Astrocyte (in vitro differentiated cells and primary cell): ENCODE measurements at regions not wholly inside any gene's neighbourhood (a gene's known extent, or its start where the extent isn't known, plus 50 kb on each side); places are given as distances from the start of the nearest gene placed in this dataset.

Source experiments
- EZH2 ChIP-seq: IDR thresholded peaks from 2 replicates; pipeline ENCODE4 v1.6.1; 2012; ENCODE audit warnings: mild to moderate bottlenecking, low read length, inconsistent platforms; ENCODE audit not compliant: insufficient read depth
- TF ChIP-seq, protein P1 (sequence below): IDR thresholded peaks from 2 replicates; pipeline ENCODE4 v1.5.1; 2011; ENCODE audit warnings: low read depth, mild to moderate bottlenecking, inconsistent platforms, low read length, moderate library complexity; ENCODE audit not compliant: insufficient read depth

DNA sequence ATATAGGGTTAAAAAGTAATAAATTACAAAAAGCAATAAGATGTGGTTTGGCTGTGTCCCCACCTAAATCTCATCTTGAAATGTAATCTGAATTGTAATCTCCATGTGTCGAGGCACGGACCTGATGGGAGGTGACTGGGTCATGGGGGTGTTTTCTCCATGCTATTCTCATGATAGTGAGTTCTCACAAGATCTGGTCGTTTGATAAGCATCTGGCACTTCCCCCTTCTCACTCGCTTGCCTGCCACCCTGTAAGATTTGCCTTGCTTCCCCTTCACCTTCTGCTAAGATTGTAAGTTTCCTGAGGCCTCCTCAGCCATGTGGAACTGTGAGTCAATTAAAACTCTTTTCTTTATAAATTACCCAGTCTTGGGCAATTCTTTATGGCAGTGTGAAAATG is 577.4 kb downstream of the TBC1D4 start:
- TF ChIP-seq, protein P1, sequence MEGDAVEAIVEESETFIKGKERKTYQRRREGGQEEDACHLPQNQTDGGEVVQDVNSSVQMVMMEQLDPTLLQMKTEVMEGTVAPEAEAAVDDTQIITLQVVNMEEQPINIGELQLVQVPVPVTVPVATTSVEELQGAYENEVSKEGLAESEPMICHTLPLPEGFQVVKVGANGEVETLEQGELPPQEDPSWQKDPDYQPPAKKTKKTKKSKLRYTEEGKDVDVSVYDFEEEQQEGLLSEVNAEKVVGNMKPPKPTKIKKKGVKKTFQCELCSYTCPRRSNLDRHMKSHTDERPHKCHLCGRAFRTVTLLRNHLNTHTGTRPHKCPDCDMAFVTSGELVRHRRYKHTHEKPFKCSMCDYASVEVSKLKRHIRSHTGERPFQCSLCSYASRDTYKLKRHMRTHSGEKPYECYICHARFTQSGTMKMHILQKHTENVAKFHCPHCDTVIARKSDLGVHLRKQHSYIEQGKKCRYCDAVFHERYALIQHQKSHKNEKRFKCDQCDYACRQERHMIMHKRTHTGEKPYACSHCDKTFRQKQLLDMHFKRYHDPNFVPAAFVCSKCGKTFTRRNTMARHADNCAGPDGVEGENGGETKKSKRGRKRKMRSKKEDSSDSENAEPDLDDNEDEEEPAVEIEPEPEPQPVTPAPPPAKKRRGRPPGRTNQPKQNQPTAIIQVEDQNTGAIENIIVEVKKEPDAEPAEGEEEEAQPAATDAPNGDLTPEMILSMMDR, result no peak
- TF ChIP-seq EZH2, result no peak
